CD4-positive, alpha-beta T cell treated with Interleukin-17A for 4 hours (primary cell): ENCODE measurements at regions not wholly inside any gene's neighbourhood (a gene's known extent, or its start where the extent isn't known, plus 50 kb on each side); places are given as distances from the start of the nearest gene placed in this dataset.
A peak's percentile ranks its signal among the peaks of the same experiment; 100 is the strongest.
"Not testable (repeated sequence)": the region's sequence is repeated elsewhere in the genome, so short reads cannot be mapped to it uniquely, and the experiment has no call there.

Experiments
- DNase-seq: peaks from one replicate; pipeline ENCODE4 v3.0.0-alpha.2; 2020; ENCODE audit warnings: mixed read lengths

DNA sequence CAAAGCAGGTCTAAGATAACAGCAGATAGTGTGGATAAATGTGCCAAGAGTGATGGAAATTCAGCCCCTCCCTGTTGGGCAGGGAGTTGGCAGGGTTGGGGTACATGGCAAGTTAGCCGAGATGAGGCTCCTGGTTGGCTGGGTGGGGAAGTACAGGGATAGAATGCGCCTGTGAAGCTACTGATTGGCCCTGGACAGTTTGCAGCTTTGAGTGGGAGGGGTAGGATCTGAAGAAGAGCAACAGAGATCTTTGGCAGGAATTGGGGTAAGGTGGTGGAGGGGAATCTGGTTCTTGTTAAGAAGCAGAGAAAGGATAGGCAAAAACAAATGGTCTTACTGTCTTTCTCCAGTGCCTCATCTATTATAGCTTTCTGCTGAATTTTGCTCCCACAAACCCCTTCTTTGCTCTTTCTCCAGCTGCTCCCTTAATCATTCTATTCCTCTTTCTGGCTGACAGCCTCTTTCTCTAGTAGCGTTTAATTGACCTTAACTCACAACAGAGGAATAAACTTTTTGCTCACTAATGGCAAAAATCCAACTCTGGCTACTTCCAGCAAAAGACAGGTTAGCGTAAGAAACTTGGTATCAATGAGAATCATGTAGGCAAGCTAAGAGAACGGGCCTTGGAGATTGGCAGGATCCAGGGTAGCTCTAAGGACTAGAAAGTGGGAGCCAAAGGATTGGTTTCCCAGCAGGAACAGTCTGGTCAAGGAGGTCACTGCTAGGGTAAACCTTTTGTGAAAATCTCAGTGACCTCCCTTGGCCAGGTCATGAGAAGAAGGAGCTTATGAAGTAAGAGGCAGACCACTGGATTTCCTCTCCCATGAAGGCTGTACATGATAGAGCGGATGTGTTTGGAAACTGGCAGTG is 86.3 kb upstream of the CARMIL1 start:
- no peak for DNase-seq

DNA sequence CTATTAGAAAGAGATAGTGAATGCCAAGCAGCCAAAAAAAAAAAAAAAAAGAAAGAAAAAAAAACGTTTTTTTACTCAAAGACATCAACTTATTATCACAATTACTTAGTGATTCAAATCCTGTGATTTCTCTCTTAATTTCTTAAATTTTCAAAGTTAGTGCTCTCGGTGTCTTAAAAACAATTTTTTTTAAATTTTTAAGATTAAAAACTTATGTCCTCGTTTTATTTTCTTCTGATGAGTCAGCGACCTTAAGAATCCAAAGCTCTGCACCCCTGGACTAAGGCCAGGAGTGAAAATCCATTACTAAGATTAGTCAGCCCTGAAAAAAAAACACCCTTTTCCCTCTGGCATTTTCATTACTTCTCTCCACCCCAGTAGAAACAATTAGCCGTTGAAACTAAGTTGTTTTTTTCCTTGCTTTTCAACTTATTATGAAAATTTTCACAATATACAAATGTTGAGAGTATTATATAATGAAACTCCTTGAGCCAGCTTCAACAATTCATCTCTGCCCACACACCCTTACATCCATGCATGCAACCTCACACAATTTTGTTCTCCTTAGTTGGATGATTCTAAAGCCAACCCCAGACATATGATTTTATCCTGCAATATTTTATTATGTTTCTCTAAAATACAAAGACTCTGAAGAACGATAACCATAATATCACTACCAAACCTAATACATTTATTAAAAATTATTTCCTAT is 85.6 kb upstream of the CARMIL1 start:
- no peak for DNase-seq

DNA sequence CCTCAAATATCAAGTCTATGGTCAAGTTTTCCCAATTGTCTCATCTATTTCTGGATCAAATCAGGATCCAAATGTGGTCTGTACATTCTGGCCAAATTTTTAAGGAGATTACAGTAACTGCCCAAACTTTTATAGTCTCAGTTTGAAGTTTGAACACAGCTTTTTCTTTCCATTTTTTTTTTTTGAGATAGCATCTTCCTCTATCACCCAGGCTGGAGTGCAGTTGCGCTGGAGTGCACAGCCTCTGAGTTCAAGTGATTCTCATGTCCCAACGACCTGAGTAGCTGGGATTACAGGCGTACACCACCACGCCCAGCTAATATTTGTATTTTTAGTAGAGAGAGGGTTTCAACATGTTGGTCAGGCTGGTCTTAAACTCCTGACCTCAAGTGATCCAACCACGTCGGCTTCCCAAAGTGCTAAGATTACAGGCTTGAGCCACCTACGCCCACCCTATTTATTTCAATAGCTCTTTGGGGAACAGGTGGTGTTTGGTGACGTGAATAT is 84.9 kb upstream of the CARMIL1 start:
- no peak for DNase-seq

DNA sequence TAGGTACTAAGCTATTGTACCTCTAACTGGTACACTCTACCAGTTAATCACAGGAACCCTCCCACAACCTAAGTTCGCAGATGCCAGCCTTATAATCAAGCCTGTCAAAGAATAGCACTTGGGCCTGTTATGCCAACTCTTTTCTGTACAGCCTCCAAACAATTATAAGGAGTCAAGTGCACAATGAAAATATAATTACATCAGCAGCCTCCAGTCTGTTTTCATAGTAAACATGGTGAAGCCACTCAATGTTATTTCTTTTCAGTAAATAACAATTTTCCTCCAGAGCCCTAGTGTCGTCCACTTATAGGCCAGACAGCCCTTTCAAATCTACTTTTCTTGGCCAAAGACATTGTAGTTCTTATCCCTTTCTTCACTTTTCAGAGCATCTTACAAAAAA is 82.7 kb upstream of the CARMIL1 start:
- DNase-seq = no peak

DNA sequence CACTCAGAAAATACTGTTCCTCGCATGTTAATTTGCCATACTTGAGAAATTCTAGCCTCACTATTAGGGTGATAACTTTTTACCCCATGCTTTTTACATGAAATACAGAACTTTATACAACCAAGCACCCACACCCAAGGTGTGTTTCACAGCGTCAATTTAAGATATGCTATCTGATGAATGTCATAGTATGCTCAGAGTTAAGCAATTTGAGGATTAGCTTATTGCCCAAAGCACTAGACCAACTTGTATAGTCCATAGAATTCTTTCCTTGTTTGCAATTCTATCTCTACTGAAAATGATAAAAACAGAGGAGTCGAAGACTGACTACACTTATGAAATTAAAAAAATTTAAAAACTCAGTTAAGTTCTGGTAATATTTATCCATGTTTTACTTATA is 82.1 kb upstream of the CARMIL1 start:
- DNase-seq = no peak

DNA sequence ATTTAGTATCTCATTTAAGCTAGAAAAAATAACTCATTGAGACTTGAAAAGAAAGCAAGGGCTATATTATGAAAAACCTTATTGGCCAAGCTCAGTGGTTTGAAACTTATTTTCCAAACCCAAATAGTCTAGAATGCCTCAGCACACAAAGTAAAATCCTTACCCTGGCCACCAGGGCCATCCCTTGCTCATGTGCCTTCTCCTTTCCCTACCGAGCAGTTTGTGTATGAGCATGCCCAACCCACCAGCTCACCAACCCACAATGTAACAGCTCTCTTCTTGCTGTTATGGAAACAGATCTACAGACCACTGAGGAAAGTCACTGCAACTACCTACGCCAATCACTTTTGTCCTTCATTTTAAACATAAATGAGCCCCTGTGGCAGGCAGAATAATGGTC is 79.6 kb upstream of the CARMIL1 start:
- DNase-seq = no peak

DNA sequence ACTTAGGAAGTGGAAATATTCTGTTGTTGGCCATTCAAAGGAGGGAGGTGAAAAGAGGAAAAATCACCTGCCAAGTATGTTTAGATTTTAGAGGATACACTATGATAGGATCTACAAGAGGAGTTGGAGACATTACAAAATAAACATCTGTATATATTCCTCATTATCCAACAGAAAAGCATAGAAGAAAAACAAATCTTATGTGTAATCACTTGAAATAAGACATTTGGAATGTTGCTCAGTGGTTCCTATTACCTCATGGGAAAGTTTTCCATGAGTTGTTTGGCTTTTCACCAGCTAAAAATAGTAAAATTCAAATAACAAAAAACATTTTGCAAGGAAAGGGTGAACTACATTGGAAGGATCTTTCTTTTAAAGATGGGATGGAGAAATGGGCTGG is 76.7 kb upstream of the CARMIL1 start:
- no peak for DNase-seq

DNA sequence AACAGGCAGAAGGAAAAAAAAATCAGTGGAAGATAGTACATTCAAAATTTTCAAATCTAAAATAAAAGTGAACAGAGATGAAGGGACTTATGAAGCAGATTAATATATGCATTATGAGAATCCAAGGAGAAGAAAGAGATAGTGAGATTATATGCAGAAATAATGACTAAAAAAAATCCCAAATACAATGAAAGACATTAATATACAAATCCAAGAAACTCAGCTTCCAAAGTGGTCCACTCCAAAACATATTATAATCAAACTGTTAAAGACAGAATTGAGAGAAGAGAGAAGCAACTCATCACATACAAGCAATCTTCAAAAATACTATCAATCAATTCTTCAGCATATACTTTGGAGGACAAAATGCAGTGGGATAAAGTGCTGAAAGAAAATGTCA is 73.5 kb upstream of the CARMIL1 start:
- no peak for DNase-seq

DNA sequence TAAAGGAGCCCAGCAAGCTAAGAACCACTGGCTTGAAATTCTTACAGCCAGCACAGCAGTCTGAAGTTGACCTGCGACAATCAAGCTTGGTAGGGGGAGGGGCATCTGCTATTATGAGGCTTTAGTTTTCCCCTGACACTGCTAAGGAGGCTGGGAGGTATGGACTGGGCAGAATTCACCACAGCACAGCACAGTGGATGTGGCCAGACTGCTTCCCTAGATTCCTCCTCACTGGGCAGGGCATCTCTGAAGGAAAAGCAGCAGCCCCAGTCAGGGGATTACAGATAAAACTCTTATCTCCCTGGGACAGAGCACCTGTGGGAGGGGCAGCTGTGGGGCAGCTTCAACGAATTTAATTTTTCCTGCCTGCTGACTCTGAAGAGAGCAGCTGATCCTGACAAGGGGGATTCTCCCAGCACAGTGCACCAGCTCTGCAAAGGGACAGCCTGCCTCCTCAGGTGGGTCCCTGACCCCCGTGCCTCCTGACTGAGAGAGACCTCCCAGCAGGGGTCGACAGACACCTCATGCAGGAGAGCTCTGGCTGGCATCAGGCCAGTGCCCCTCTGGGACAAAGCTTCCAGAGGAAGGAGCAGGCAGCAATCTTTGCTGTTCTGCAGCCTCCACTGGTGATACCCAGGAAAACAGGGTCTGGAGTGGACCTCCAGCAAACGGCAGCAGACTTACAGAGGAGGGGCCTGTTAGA is 71.6 kb upstream of the CARMIL1 start:
- DNase-seq = not testable (repeated sequence)

DNA sequence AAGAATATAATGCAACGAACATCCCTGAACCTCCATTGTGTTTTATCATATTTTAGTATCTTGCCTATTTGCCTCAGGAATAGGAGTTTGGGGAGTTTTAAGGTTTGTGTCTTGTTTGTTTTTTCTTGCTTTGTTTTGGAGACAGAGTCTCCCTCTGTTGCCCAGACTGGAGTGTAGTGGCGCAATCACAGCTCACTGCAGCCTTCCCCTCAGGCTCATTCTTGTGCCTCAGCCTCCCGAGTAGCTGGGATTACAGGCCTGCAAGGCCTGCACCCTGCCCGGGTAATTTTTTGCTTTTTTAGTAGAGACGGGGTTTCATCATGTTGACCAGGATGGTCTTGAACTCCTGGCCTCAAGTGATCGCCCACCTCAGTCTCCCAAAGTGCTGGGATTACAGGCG is 63.3 kb upstream of the CARMIL1 start:
- no peak for DNase-seq

DNA sequence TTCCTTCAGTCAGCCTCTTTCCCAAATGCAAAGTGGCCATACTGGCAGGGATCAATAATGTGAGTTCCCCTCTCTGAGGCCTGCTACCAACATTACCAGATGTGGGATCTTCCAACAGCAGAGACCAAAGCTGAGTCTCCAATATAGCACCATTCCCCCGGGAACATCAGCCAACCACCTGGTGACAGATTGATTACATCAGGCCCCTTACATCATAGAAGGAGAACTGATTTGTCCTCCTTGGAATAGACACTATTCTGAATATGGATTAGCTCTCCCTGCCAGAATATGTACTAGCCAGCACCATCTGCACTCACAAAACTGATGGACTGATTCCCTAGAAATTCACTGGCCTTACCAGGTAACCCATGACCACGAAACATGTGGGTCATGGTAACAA is 61.9 kb upstream of the CARMIL1 start:
- DNase-seq = no peak

DNA sequence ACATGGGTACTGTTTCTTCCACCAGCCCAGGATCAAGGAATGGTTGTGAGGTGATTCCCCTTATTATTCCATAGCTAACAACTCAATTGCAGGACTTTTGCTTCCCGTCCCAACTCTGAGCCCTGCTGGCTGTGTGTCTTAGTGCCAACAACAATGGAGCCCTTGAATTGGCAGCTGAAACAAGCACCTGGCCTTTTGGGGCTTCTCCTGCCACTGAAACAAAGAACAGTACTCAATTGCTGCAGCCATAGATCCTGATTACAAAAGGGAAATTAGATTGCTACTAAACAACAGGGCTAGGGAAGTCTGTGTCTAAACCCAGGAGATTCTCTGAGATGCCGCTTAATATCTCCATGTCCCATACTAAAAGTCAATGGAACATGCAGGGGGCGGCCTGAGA is 61.3 kb upstream of the CARMIL1 start:
- no peak for DNase-seq

DNA sequence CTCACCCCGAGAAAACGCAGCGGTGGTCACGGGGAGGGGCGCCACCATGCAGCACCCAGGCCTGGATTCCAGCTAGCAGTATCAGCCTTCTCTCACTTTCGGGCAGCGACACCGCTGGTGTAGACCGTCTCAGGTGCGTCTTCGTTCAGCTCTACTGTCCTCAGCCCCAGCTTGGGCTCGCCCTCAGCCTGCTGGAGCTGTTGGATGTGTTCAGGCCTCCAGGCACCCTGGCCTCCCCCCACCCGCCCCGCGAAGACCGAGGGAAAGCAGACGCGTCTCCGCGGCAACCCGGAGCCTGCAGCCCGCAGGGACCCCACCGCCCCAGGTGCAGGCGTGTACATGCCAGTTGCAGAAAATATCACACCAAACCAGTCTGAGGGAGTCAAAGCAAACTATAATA is 60.8 kb upstream of the CARMIL1 start:
- DNase-seq = no peak

DNA sequence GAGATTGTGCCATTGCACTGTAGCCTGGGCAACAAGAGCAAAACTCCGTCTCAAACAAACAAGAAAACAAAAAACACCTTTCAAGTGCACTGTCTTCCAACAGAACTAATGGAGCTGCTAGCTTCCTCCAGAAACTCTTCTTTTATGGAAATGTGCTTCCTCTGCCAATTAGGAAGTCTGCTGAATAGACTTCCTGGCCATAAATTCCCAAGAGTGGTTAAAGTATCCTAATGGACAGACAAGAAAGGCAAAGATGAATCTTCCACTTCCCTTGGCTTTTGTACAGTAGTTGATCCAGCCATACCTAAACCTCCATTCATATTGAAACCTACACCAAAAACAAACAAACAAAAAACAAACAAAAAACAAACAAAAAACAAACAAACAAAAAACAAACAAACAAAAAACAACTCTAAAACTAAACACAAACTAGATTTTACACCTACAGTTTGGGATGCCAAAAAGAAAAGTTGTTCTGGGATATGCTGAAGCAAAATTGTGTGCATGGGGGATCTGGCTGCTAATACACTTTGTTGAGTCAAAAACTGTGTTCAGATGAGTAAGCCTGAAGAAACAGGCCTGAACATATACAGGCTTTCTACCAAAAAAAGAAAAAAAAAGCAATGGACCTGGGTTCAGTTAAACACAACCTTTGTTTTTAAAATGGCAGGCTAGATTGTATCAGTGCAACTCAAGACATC is 59.8 kb upstream of the CARMIL1 start:
- no peak for DNase-seq

DNA sequence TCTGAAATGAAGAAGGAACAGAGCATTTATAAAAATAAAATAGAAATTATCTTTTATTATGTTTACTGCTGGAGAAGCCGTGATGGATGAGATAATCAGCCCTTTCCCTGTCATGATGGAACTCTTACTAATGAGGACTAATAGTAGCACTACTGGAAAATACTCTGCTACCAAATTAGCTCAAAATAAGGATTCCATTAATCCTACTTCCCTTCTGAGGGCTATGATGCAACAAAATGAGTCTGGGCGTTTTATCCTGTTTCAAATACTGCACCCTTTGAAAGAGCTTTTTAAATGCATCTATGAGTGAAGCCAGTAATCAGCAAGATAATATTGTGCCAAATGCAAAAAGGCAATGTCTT is 59.3 kb upstream of the CARMIL1 start:
- no peak for DNase-seq

DNA sequence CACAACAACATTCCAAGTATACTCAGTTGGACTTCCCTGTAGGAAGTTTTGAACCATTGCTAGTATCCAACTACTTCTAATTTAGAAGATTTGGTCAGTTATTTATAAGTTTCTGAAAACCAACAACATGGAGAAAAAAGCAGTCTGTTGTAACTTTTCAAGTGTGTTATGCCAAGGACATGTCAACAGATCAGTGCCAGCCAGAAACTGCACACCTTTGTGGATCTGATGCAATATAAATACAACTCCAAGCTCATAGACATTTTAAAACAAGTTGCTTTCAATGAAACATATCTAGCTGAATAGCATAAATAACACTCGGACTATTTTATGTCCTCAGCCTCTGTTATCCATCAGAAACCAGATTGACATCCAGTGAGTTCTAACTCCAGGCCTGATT is 58.3 kb upstream of the CARMIL1 start:
- DNase-seq = no peak

DNA sequence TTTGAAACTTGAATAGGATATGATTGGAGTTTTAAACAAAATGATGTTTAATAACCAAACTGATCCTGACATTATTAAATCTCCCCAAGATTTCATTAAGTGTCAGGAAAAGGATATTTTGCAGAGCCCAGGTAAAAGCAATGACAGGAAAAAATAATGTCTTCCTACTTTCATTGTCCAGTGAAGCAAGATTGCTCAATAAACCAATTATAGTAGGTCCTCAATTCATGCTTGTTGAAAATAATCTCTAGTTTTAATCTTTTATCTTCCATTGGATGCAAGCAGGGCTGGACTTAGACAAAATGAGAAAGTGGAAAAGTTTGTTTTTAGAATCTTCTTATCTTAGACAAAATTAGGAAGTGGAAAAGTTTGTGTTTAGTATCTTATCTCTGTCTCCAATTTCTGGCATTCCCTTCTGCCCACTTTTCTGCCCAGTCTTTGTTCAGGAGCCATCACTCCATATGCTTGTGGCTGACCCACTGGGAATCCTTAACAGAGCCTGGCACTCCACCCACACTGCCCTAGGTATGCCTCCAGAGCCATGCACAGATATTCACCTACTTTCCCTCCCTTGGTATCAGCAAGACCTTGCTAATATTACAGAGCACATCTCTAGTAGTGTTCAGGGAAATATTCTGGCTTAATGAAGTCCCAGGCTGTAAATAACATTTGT is 57.0 kb upstream of the CARMIL1 start:
- DNase-seq = no peak

DNA sequence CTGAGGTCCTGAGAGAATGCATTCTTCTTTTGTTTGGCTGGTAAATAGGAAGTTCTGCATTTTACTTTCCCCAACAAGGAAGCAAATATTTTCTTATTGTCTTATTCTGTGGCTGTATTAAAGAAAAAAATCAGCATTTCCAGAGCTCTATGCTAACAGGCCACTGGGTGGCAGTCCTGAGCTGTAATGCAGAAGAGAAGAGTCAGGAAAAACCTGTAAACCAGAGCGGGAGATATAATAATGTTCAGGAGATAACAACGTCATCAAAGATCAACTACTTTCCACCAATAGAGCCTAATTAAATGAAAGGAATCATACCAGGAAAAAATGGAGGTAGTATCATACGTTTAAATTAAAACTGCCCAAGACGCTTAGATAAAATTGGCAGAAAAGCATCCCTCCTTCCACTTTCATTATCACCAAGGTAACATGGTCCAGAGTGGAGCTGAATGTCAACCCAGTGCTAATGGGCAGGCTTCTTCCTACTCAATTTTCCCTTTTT is 55.6 kb upstream of the CARMIL1 start:
- DNase-seq = peak; percentile 80

DNA sequence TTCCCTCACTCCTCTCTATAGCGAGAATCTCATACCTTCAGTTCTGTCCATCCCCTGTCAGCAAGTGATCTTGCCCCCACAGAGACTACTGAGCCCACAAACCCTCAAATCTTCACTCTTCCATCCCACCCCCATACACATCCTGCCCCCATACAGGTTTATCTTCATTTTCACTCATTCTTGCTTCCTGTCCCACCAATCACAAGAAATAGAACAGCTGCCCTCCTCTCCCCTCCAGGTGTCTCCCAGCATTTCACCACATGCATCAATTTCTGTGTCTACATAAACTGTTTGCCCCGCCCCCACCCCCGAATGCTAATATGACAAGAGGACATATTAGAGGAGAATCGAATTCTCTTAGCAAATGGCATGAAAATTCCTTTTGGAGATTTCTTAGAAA is 54.9 kb upstream of the CARMIL1 start:
- no peak for DNase-seq

DNA sequence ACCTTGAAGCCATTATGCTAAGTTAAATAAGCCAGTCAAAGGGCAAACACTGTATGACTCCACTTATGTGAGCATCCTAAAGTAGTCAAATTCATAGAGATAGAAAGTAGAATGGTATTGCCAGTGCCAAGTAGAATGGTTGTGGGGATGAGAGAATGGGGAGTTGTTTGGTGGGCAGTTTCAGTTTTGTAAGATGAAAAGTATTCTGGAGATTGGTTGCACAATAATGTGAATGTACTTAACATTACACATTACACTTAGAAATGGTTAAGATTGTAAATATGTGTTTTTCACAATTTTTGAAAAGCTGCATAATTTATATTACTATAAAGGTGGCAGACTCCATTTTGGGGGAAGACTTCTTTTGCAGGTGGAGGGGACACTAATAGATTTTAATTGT is 51.3 kb upstream of the CARMIL1 start:
- DNase-seq = no peak
